ENCODE measurements at regions not wholly inside any gene's neighbourhood (a gene's known extent, or its start where the extent isn't known, plus 50 kb on each side); places are given as distances from the start of the nearest gene placed in this dataset.

DNA sequence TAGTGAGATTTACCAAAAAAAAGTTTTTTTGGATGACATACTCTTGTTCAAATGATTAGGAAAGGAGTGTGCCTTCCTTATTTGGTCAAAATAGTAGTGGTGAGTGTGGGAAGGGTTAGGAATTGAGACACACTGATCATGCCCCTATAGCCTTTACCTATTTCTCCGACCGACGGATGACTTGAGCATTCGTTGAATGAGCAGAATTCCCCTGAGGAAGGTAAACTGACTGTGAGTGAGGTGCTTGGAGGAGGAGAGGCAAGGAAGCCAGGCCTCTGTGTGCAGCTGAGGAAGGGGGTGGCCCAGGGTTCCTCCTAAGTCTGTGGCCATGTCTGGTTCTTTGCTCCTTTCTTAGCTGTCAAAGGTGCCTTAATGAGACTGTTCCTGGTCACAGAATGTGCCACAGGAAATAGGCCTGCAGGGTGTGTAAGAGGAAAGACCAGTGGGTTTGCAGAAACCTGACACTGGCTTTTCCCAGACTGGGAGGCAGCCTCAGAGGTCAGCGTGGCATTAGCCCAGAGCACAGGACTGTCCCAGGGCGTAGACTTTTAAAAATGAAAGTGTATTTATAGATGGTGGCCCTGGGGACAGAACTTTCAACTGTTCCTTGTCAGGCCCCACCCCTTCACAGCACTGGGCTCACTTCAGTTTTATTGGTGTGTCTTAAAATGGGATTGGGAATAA lies 307.7 kb upstream of the C2CD4B start:
- DNase-seq (ENCODE audit: low read depth), result no peak

- DNase-seq (ENCODE audit: low read depth), result no peak
Observed at GRCh38 chr15:62474021-62474770, 309.1 kb upstream of the C2CD4B start.

DNA sequence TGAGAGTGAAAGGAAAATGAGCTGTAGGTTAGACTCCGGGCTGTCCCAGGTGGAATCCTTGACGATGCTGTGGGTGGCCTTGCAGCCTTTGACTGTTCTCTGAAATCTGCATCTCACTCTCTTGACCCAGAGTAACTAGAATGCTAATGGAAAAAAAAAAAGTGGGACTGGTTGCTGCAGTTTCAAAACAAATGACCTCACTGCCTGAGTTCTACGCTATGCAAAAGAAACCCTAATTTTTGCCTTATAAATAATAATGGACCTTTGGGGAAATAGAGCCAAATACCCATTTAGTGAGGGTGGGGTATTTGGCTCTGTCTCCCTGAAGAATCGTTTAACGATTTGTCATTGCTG lies 309.7 kb upstream of the C2CD4B start:
- DNase-seq (ENCODE audit: low read depth), result no peak

- no peak for DNase-seq (ENCODE audit: low read depth)
Observed at GRCh38 chr15:62475591-62475990, 310.5 kb upstream of the C2CD4B start.

DNA sequence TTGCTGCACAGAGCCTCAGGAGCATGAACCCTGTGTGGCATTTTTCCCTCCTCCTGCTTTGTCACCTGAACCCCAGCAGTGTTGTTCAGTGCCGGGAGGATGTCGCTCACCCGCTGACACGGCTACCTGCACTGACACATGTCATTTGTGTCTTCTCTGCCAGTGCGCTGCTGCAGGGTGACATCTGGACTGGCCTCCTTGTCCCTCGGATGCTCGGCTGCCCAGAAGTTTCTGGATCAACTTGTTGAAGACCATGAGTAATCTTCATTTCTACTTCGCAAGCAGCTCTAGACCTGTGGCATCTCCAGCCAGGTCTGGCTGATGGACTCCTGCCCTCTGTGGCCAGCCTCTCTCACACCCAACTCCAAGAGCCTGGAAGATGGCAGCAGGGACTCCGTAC lies 311.1 kb upstream of the C2CD4B start:
- no peak for DNase-seq (ENCODE audit: low read depth)

- DNase-seq (ENCODE audit: low read depth), result no peak
Observed at GRCh38 chr15:62477929-62478328, 312.8 kb upstream of the C2CD4B start.

DNA sequence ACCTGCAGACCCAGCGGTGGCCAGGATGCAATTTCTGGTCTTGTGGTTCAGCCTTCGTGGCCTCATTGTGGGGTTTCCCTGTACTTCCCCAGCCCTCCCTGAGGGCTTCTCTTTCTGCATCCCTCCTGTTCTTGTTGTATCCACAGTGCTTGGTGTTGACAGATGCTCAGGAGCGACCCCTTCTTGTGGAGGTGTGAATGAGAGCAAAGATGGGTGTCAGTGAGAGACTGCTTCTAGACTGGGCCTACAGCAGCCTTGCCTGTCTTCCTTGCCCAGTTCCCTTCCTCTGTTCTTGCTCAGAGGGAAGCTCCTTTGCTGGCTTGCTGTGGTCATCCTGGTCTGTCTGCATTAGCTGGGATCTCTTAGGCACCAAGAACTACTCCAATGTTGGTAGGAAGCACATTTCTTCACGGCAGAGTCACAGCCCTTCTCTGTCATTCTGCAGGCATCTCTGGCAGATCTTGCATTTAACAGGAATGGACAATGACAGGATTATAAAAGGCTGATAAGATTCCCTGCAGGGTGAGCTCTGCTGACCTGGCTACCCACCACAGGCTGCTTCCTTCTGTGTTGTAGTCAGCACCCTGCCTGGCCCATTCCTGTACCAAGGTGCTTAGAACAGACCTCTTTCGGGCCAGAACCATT lies 317.8 kb upstream of the C2CD4B start:
- DNase-seq (ENCODE audit: low read depth), result no peak

- no peak for DNase-seq (ENCODE audit: low read depth)
Observed at GRCh38 chr15:62483814-62484213, 318.7 kb upstream of the C2CD4B start.

DNA sequence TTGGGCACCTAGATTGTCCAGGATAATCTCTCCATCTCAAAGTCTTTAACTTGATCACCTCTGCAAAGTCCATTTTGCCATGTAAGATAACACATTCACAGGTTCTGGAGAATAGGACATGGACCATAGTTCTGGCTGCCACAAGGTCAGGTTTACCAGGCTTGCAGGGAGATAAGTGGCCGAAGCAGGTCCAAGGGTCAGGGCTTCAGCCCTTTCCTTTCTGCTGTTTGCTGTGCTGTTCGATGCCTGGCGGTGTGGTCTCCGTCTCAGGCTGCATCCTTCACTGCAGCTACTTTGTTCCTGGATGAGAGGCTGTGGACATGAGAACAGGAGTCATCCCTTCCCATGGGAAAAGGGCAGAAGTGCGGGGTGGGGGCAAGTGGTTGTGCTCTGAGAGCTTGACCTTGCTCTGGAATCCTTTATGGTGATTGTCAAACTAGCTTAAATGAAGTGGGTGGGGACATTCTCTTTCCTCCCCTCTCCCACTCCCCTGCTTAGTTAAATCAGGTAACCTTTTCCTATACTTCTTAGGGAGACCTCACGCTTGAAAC lies 320.2 kb upstream of the C2CD4B start:
- no peak for DNase-seq (ENCODE audit: low read depth)

- DNase-seq (ENCODE audit: low read depth), result no peak
Observed at GRCh38 chr15:62486041-62486440, 321.0 kb upstream of the C2CD4B start.

GRCh38 chr15:62488387-62488786 lies 323.3 kb upstream of the C2CD4B start:
- DNase-seq (ENCODE audit: low read depth), result no peak

GRCh38 chr15:62491642-62492041 lies 326.6 kb upstream of the C2CD4B start:
- DNase-seq (ENCODE audit: low read depth), result no peak

DNA sequence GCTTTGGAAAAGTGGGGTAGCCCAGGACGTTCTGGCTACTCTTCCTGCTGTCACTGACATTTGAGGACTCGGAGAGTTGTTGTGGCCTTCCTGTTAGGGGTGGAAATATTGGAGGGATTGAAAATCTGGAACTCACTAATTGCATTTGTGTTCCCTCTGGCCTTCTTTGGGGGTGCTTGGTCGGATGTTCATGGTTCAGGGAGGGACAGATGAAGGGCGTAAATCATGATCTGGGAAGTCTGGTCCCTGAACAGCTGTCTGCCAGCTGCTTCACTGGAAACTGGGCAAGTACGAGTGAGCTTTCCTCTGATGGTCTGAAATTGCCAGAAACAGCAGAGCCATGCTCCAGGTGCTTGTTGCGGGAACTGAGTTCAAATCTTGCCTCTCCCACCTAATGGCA lies 327.8 kb upstream of the C2CD4B start:
- no peak for DNase-seq (ENCODE audit: low read depth)

- DNase-seq (ENCODE audit: low read depth), result no peak
Observed at GRCh38 chr15:62494197-62494596, 329.1 kb upstream of the C2CD4B start.

- DNase-seq (ENCODE audit: low read depth), result no peak
Observed at GRCh38 chr15:62495670-62496614, 330.9 kb upstream of the C2CD4B start.

DNA sequence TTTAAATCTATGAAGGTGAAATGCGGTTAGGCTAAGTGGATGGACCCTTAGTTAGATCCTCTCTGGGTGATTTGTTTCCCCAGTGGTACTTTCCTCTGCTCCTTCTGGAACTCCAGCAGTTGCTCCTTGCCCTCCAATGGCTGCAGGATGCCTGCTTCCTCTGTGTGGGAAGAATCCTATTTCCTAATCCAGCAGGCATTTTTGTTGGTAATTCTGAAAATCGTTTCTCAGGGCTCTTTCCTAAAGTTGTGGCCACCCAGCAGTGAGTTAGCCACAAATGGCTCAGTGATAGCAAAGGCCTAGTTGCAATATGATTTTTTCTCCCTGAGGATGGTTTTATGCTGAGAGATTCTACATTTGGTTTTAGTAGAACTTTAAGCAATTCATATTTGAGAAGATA lies 332.3 kb upstream of the C2CD4B start:
- no peak for DNase-seq (ENCODE audit: low read depth)

DNA sequence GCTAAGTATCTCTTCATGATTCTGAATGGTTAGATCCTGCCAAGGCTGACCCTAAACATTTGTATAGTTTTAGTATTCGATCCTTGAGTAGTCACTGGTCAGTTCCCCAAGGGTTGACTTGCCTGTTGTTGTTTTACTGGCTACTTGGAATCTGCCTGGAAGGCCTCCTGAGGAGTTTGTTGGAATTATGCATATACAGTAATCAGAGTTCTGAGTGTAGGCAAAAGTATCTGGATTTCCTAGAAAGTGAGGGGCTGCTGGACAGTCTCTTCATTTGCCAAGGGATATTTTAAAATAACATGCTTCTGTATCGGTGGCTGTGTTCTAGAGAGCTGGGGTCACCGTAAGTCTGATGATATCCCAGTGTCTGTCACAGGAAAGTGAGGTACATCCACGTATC lies 333.2 kb upstream of the C2CD4B start:
- DNase-seq (ENCODE audit: low read depth), result no peak

- DNase-seq (ENCODE audit: low read depth), result no peak
Observed at GRCh38 chr15:62498712-62499111, 333.6 kb upstream of the C2CD4B start.

GRCh38 chr15:62500325-62500724 lies 335.2 kb upstream of the C2CD4B start:
- DNase-seq (ENCODE audit: low read depth), result no peak

GRCh38 chr15:62502451-62502850 lies 337.4 kb upstream of the C2CD4B start:
- DNase-seq (ENCODE audit: low read depth), result no peak

DNA sequence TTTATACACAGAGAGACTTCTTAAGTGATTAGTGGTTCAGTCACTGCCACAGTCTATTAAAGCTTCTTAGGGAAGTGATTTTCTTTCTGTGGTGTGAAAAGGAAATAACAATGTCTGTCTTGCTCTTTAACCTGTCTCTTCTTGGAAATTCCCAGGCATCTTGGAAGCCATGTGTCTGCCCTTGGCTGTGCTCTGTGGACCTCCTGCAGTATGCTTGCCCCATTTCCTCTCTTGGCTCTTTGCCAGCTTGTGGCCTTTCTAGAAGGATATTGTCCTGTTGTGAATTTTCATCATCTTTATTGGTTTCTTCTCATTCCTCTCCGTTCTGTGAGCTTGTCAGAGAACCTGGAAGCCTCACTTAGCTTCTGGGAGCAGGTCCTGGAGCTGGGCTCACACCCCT lies 338.4 kb upstream of the C2CD4B start:
- no peak for DNase-seq (ENCODE audit: low read depth)

GRCh38 chr15:62505762-62506161 lies 340.7 kb upstream of the C2CD4B start:
- DNase-seq (ENCODE audit: low read depth), result no peak

All from activated gamma-delta T cell treated with anti-CD3 and anti-CD28 coated beads, Interleukin-2, amount 50 U/mL, for 16 hours (primary cell).